Prostate gland (tissue), 2 donors: ENCODE measurements at regions not wholly inside any gene's neighbourhood (a gene's known extent, or its start where the extent isn't known, plus 50 kb on each side); places are given as distances from the start of the nearest gene placed in this dataset.
A peak's percentile ranks its signal among the peaks of the same experiment; 100 is the strongest.

Experiments used
- DNase-seq: peaks from one replicate; pipeline ENCODE4 v3.0.0-alpha.2; 2019; ENCODE audit warnings: low spot score
- H3K27ac ChIP-seq, 2 donors: fragments of 200-600 bp; sonication (generic); 2 replicates each; pipeline ENCODE4 v1.5.1; 2017 to 2019
- H3K27me3 ChIP-seq: fragments of 200-600 bp; sonication (generic); replicated peaks from 2 replicates; pipeline ENCODE4 v1.5.1; 2019; ENCODE audit not compliant: insufficient read depth
- H3K36me3 ChIP-seq, 2 donors: fragments of 200-600 bp; sonication (generic); 1 replicate in 1 of 2; 2 replicates in 1 of 2; pipeline versions ENCODE4 v1.5.1 to v1.8.1; 2017 to 2019
- H3K4me1 ChIP-seq: fragments of 200-600 bp; sonication (generic); replicated peaks from 2 replicates; pipeline ENCODE4 v1.5.1; 2019
- H3K4me3 ChIP-seq, 2 donors: fragments of 200-600 bp; sonication (generic); 2 replicates each; pipeline ENCODE4 v1.5.1; 2017 to 2019
- H3K9me3 ChIP-seq: fragments of 200-600 bp; sonication (generic); 2 replicates; pipeline ENCODE4 v1.5.1; 2017
- POLR2A ChIP-seq: fragments of 450-650 bp; IDR thresholded peaks from one replicate; pipeline ENCODE4 v1.6.1; 2016; ENCODE audit warnings: antibody characterized with exemption, mild to moderate bottlenecking
- POLR2AphosphoS5 ChIP-seq: sonication (generic); formaldehyde crosslinking; IDR thresholded peaks from one replicate; pipeline ENCODE4 v1.6.1; 2017; ENCODE audit warnings: antibody characterized with exemption
- WGBS: methylation state at CpG from one replicate; pipeline ENCODE4 v1.1.5; 2018; 5-methylcytosine and 5-hydroxymethylcytosine counted together
- intact Hi-C: fragments of 100-400 bp; cut with DNase I; formaldehyde crosslinking; loops from one replicate; pipeline ENCODE4 v1.14.2; 2022
- TF ChIP-seq, protein P1 (sequence below), 4 experiments: fragments of 200-600 bp in 2 of 4; fragments of 450-650 bp in 2 of 4; sonication (generic) in 2 of 4; IDR thresholded peaks; 1 replicate in 3 of 4; 2 replicates in 1 of 4; pipeline ENCODE4 v1.5.1; 2016 to 2019; ENCODE audit warnings: antibody characterized with exemption in 4 of 4, mild to moderate bottlenecking in 2 of 4, moderate library complexity in 2 of 4

DNA sequence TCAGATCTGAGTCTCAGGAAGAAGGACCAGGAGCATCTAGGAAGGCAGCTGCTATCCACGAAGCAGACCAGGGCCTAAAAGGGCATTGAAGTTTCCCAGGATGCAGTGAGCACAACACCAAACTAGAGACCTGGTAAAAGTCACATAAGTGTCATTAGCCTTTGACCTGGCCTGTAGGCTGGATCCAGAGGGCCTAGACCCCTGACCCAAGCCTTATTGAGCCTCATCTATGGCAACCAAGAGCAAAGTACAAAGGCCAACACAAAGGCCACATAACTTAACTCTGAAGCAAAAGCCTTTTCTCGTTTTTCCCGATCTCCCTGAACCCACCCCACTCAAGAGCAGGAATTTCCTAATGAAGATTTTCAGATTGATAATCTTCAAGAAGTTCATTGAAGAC lies 127.3 kb upstream of the SRD5A2 start:
- H3K4me3 ChIP-seq = no peak overlapping the region
- intact Hi-C loops = no loop called here
- no peaks in the 10 kb centered on the region for H3K36me3 ChIP-seq
- TF ChIP-seq POLR2AphosphoS5 (no peak), POLR2A (no peak)
- TF ChIP-seq, protein P1, sequence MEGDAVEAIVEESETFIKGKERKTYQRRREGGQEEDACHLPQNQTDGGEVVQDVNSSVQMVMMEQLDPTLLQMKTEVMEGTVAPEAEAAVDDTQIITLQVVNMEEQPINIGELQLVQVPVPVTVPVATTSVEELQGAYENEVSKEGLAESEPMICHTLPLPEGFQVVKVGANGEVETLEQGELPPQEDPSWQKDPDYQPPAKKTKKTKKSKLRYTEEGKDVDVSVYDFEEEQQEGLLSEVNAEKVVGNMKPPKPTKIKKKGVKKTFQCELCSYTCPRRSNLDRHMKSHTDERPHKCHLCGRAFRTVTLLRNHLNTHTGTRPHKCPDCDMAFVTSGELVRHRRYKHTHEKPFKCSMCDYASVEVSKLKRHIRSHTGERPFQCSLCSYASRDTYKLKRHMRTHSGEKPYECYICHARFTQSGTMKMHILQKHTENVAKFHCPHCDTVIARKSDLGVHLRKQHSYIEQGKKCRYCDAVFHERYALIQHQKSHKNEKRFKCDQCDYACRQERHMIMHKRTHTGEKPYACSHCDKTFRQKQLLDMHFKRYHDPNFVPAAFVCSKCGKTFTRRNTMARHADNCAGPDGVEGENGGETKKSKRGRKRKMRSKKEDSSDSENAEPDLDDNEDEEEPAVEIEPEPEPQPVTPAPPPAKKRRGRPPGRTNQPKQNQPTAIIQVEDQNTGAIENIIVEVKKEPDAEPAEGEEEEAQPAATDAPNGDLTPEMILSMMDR (IDR thresholded peaks at IDR 0.05) = no peak
- H3K27ac ChIP-seq = no peak overlapping the region
- 82% methylated on average over 3 of the region's 3 CpGs for WGBS
- no peak for DNase-seq
- H3K9me3 ChIP-seq = no peaks in the 10 kb centered on the region
- H3K27me3 ChIP-seq = no peaks in the 10 kb centered on the region
- H3K4me1 ChIP-seq = peaks cover 4% of the 10 kb centered on the region

DNA sequence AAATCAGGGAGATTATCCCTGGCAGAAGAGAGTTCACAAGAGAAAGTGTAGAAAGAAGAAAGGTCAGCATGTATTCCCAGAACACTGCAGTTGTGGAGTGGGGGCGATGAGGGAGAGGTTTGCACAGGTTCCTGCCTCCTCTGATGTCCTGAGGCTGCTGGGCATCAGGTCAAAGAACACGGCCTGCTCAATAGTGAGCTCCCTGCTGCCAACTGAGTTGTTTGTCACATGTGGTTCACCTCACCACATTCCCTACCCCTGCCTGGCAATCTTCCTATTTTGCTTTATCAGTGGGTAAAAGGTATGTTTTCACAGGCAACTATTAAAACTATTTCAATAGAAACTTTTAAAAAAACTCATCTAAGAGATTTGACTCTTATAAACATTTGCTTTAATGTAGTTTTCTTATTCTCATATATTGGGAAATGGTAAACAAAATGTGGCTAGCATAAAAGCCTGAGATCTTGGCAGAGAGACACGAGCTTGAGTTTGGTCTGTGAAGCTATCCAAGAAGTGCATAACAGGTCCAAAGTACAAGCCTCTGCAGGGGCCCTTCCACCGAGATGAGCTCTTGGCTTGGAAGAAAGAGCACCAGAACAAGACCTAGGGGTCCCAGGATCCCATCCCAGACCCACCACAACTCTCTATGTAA lies 123.9 kb upstream of the SRD5A2 start:
- H3K9me3 ChIP-seq = no peaks in the 10 kb centered on the region
- H3K4me3 ChIP-seq = no peak overlapping the region
- peak; percentile 88 for DNase-seq
- 20% methylated on average over 4 of the region's 4 CpGs for WGBS
- peak overlapping the region; percentile 9 to 61 for H3K27ac ChIP-seq
- TF ChIP-seq POLR2A = no peak
- peak; percentile 81 for TF ChIP-seq POLR2AphosphoS5
- intact Hi-C loops = no loop called here
- peaks cover 4% of the 10 kb centered on the region for H3K4me1 ChIP-seq
- H3K36me3 ChIP-seq = no peaks in the 10 kb centered on the region
- H3K27me3 ChIP-seq = no peaks in the 10 kb centered on the region

DNA sequence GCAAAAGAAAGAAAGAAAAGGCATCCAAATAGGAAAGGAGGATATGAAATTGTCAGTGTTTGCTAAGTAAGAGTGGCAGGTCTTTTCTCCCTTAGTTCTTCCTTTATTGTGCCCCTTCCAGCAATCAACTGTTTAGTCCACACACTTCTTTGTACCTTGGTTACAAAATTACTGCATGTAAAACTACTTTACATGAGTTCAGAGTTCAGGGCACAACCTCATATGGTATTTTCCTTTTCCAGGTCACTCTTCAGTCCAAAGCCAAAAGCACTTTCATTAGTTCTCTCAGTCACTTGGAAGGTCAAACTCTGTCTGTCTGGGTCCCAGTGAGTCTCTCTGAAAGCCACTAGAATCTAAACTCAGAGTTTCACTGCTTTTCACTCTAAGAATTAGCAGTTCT lies 122.5 kb upstream of the SRD5A2 start:
- Histone ChIP-seq H3K27me3 (no peaks in the 10 kb centered on the region), H3K27ac (peak overlapping the region in 1 of 2 donors; percentile 9), H3K36me3 (no peaks in the 10 kb centered on the region), H3K4me1 (peaks cover 4% of the 10 kb centered on the region), H3K9me3 (no peaks in the 10 kb centered on the region), H3K4me3 (no peak overlapping the region)
- intact Hi-C loops = no loop called here
- TF ChIP-seq POLR2A (no peak), POLR2AphosphoS5 (no peak)
- TF ChIP-seq, protein P1 (IDR thresholded peaks at IDR 0.05) = no peak
- DNase-seq = no peak

DNA sequence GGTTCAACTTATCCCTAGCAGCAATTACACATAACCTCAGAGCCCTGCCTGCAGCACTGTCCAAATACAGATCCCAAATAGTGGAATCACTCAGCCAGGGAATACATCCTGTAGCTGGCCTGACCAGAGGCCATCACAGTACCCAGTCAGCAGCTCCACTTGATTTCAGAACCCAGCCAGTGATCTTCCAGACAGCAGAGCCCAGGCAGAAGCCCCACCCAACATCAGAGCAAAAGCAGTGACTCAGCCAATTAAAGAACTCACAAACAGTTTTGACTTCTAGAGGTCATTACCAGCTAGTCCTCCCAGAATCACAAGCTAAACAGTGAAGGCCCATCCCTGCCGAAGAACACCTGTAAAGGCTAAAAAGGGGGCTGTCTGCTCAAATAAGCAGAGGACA lies 118.0 kb upstream of the SRD5A2 start:
- Histone ChIP-seq H3K9me3 (peaks cover 8% of the 10 kb centered on the region), H3K4me1 (no peaks in the 10 kb centered on the region), H3K27ac (no peak overlapping the region), H3K36me3 (no peaks in the 10 kb centered on the region), H3K27me3 (no peaks in the 10 kb centered on the region), H3K4me3 (no peak overlapping the region)
- intact Hi-C loops = no loop called here
- no peak for TF ChIP-seq POLR2AphosphoS5
- no peak for TF ChIP-seq POLR2A
- TF ChIP-seq, protein P1 (IDR thresholded peaks at IDR 0.05) = no peak
- WGBS = 90% methylated on average over 1 of the region's 1 CpG
- DNase-seq = no peak

DNA sequence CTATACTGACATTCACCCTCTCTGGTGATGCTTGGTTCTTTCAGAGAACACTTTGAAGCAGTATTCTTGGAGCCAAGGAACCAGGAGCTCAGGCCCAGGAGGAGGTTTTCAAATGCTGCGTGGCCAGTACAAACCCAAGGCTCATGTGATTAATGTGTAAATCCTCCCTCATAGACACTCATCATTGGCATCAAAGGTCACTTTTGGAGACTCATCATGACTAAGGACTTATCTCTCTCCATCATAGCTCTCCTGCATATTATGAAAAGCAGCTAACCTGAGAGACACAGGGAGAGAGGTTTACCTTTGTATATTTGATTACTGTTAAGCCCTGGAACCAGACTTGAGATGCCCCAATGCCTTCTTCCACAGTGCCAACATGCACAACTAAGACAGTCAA lies 115.3 kb upstream of the SRD5A2 start:
- H3K27me3 ChIP-seq = no peaks in the 10 kb centered on the region
- H3K36me3 ChIP-seq = no peaks in the 10 kb centered on the region
- no peak overlapping the region for H3K4me3 ChIP-seq
- DNase-seq = no peak
- intact Hi-C loops = no loop called here
- H3K27ac ChIP-seq = no peak overlapping the region
- no peaks in the 10 kb centered on the region for H3K4me1 ChIP-seq
- H3K9me3 ChIP-seq = peaks cover 11% of the 10 kb centered on the region
- TF ChIP-seq POLR2AphosphoS5 = no peak
- TF ChIP-seq POLR2A = no peak
- TF ChIP-seq, protein P1 (IDR thresholded peaks at IDR 0.05) = no peak
- WGBS = 100% methylated on average over 1 of the region's 1 CpG
